ENCODE measurements at regions not wholly inside any gene's neighbourhood (a gene's known extent, or its start where the extent isn't known, plus 50 kb on each side); places are given as distances from the start of the nearest gene placed in this dataset.

GRCh38 chr3:82494977-82495489 is 733.6 kb upstream of the GBE1 start:
- TF ChIP-seq CTCF (IDR thresholded peaks at IDR 0.05; ENCODE audit: low read length) (no peak), EZH2 (optimal IDR thresholded peaks at IDR 0.05; ENCODE audit: low read depth, low read length) (no peak)

Measured in MM.1S (cell line).